GM12873 (cell line): ENCODE measurements at regions not wholly inside any gene's neighbourhood (a gene's known extent, or its start where the extent isn't known, plus 50 kb on each side); places are given as distances from the start of the nearest gene placed in this dataset.

Source experiments
- CTCF ChIP-seq: IDR thresholded peaks from 2 replicates; pipeline ENCODE4 v1.5.1; 2012; ENCODE audit warnings: low read depth, mild to moderate bottlenecking, moderate library complexity, low read length, control low read depth; ENCODE audit not compliant: insufficient read depth; ENCODE audit errors: missing control alignments

DNA sequence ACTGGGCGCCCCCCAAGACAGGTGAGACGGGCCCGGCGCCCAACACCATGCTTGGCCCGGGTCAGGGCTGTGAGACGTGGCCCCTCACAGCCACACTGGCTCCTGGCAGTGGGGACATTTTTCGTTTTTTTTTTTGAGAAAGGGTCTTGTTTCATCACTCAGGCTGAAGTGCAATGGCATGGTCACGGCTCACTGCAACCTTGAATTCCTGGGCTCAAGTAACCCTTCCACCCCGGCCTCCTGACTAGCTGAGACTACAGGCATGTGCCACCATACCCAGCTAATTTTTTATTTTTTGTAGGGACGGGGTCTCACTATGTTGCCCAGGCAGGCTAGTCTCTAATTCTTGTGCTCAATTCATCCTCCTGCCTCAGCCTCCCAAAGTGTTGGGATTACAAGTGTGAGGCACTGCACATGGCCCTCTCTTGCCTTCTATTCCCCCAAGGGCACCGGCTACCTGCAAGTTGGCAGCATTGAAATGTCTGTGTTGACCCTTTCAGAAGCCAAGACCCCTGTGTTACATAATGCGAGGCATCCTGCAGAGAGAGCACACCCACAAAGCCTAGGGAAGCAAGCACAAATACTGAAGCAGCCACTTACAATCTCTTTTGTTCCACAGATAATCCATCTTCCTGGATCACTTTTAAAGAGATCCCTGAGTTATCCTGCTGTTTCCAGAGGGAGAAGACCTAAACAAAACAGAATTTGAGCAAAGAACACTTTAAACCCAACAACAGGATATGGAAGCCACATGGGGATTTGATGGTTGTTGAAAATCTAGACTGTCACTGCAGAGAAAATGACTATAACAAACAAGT, 57.5 kb upstream of the SLC4A11 start:
- TF ChIP-seq CTCF: no peak
